HTR-8/SVneo (cell line): ENCODE measurements at regions not wholly inside any gene's neighbourhood (a gene's known extent, or its start where the extent isn't known, plus 50 kb on each side); places are given as distances from the start of the nearest gene placed in this dataset.
A peak's percentile ranks its signal among the peaks of the same experiment; 100 is the strongest.

Source experiments
- DNase-seq: peaks from one replicate; pipeline ENCODE4 v3.0.0; 2011; ENCODE audit warnings: low spot score, mixed read lengths; ENCODE audit not compliant: insufficient read length
- FAIRE-seq: peaks from 2 replicates; lab custom pipeline; 2011; peaks lifted over from hg19 to GRCh38; lab: Jason Lieb, UNC

- FAIRE-seq: no peak
- peak; percentile 64 for DNase-seq
These were observed 52.8 kb upstream of the CCDC112 start for GRCh38 chr5:115349001-115349817.

GRCh38 chr5:115348175-115348574, 51.7 kb upstream of the CCDC112 start:
- DNase-seq (no peak), FAIRE-seq (no peak)
